Endothelial cell (in vitro differentiated cells): ENCODE measurements at regions not wholly inside any gene's neighbourhood (a gene's known extent, or its start where the extent isn't known, plus 50 kb on each side); places are given as distances from the start of the nearest gene placed in this dataset.

ENCODE experiments used
- DNase-seq: peaks from one replicate; pipeline ENCODE4 v3.0.0; 2021; ENCODE audit warnings: low spot score
- H3K27ac Mint-ChIP-seq: one replicate; pipeline ENCODE4 v1.8.0; 2021; ENCODE audit warnings: mixed read lengths, inconsistent platforms; ENCODE audit not compliant: unreplicated experiment
- H3K27me3 Mint-ChIP-seq: one replicate; pipeline ENCODE4 v1.8.0; 2021; ENCODE audit warnings: mild to moderate bottlenecking, moderate library complexity, mixed read lengths, inconsistent platforms; ENCODE audit not compliant: unreplicated experiment
- H3K36me3 Mint-ChIP-seq: one replicate; pipeline ENCODE4 v1.8.0; 2021; ENCODE audit warnings: mild to moderate bottlenecking, low read depth, mixed read lengths, inconsistent platforms; ENCODE audit not compliant: unreplicated experiment
- H3K4me1 Mint-ChIP-seq: one replicate; pipeline ENCODE4 v1.8.0; 2021; ENCODE audit warnings: mild to moderate bottlenecking, mixed read lengths, inconsistent platforms; ENCODE audit not compliant: unreplicated experiment
- H3K4me3 Mint-ChIP-seq: one replicate; pipeline ENCODE4 v1.8.0; 2021; ENCODE audit warnings: mild to moderate bottlenecking, mixed read lengths, inconsistent platforms; ENCODE audit not compliant: unreplicated experiment
- H3K9me3 Mint-ChIP-seq: one replicate; pipeline ENCODE4 v1.8.0; 2021; ENCODE audit warnings: mixed read lengths, inconsistent platforms; ENCODE audit not compliant: unreplicated experiment
- CTCF ChIP-seq: fragments of 200-600 bp; sonication (generic); IDR thresholded peaks from one replicate; pipeline ENCODE4 v1.5.0; 2021; ENCODE audit warnings: antibody characterized with exemption; ENCODE audit not compliant: unreplicated experiment

GRCh38 chr6:66717801-66718200, 1010.8 kb upstream of the EYS start:
- H3K4me3 Mint-ChIP-seq: no peak overlapping the region
- TF ChIP-seq CTCF: no peak

GRCh38 chr6:66699385-66699784, 992.4 kb upstream of the EYS start:
- H3K4me1 Mint-ChIP-seq: no peaks in the 10 kb centered on the region
- no peak for DNase-seq
- H3K27ac Mint-ChIP-seq: no peak overlapping the region
- no peak for TF ChIP-seq CTCF
- H3K4me3 Mint-ChIP-seq: no peak overlapping the region
- H3K27me3 Mint-ChIP-seq: no peaks in the 10 kb centered on the region
- no peaks in the 10 kb centered on the region for H3K9me3 Mint-ChIP-seq
- no peaks in the 10 kb centered on the region for H3K36me3 Mint-ChIP-seq

More at GRCh38 chr6:66717801-66718200, 1010.8 kb upstream of the EYS start:
- Mint-ChIP-seq H3K9me3 (no peaks in the 10 kb centered on the region), H3K27ac (no peak overlapping the region), H3K4me1 (no peaks in the 10 kb centered on the region), H3K36me3 (no peaks in the 10 kb centered on the region), H3K27me3 (no peaks in the 10 kb centered on the region)
- DNase-seq: no peak

DNA sequence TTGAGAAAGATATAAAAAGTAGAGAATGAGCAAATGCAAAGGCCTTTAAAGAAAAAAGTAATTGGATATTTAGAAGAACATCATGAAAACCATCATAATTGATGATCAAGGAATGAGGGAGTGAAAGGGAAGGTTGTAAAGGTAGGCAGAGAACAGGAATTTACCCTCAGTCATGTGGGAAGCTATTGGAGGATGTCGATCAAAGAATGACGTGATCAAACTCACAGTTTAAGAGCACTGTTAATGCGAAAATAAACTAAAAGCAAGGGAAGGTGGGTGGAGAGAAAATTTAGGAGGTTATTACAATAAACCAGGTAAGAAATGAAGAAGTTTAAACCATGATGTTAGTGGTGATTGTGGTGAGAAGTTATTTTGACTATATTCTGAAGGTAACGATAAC, 982.6 kb upstream of the EYS start:
- no peaks in the 10 kb centered on the region for H3K9me3 Mint-ChIP-seq
- H3K27ac Mint-ChIP-seq: no peak overlapping the region
- H3K4me3 Mint-ChIP-seq: no peak overlapping the region
- no peaks in the 10 kb centered on the region for H3K36me3 Mint-ChIP-seq
- H3K27me3 Mint-ChIP-seq: no peaks in the 10 kb centered on the region
- DNase-seq: no peak
- no peak for TF ChIP-seq CTCF
- H3K4me1 Mint-ChIP-seq: no peaks in the 10 kb centered on the region

DNA sequence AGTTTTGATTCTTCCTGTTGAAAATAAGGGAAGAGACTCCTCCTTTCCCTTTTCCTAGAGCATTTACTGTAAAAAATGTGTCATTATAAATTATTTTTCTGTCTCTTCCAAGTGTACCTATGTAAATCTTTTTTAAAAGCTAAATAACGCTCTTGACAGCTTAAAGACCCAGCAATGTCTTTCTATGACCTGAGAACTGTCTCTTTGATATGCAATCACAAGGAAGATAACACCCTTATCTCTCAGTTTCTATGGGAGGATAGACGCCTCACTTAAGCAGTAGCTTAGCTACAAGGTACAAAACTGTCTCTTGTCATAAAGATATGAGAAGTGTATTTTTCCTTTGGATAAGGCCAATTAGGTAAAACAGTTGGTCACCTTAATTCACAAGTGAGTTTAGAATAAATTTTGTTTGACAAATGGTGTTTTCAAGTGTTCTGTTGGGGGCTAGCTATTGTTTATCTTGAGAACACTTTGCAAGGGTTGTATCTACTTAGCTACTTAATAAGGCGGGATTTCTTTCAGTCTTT, 980.6 kb upstream of the EYS start:
- H3K27ac Mint-ChIP-seq: no peak overlapping the region
- H3K4me3 Mint-ChIP-seq: no peak overlapping the region
- DNase-seq: no peak
- H3K4me1 Mint-ChIP-seq: no peaks in the 10 kb centered on the region
- no peaks in the 10 kb centered on the region for H3K27me3 Mint-ChIP-seq
- no peaks in the 10 kb centered on the region for H3K36me3 Mint-ChIP-seq
- H3K9me3 Mint-ChIP-seq: no peaks in the 10 kb centered on the region
- TF ChIP-seq CTCF: no peak

- Mint-ChIP-seq H3K27me3 (no peaks in the 10 kb centered on the region), H3K36me3 (no peaks in the 10 kb centered on the region), H3K9me3 (no peaks in the 10 kb centered on the region), H3K4me3 (no peak overlapping the region), H3K27ac (no peak overlapping the region), H3K4me1 (no peaks in the 10 kb centered on the region)
- no peak for TF ChIP-seq CTCF
- no peak for DNase-seq
Observed at GRCh38 chr6:66675906-66676305, 968.9 kb upstream of the EYS start.
